Testis (tissue), 2 donors: ENCODE measurements at regions not wholly inside any gene's neighbourhood (a gene's known extent, or its start where the extent isn't known, plus 50 kb on each side); places are given as distances from the start of the nearest gene placed in this dataset.

Source experiments
- CTCF ChIP-seq, 3 experiments: fragments of 450-650 bp in 2 of 3; fragments of 200-600 bp in 1 of 3; sonication (generic) in 1 of 3; IDR thresholded peaks; one replicate each; pipeline ENCODE4 v1.5.1; 2016 to 2019; ENCODE audit warnings: antibody characterized with exemption in 3 of 3, mild to moderate bottlenecking in 2 of 3, moderate library complexity in 1 of 3
- POLR2A ChIP-seq: fragments of 450-650 bp; IDR thresholded peaks from one replicate; pipeline ENCODE4 v1.6.1; 2017; ENCODE audit warnings: antibody characterized with exemption, mild to moderate bottlenecking, moderate library complexity

DNA sequence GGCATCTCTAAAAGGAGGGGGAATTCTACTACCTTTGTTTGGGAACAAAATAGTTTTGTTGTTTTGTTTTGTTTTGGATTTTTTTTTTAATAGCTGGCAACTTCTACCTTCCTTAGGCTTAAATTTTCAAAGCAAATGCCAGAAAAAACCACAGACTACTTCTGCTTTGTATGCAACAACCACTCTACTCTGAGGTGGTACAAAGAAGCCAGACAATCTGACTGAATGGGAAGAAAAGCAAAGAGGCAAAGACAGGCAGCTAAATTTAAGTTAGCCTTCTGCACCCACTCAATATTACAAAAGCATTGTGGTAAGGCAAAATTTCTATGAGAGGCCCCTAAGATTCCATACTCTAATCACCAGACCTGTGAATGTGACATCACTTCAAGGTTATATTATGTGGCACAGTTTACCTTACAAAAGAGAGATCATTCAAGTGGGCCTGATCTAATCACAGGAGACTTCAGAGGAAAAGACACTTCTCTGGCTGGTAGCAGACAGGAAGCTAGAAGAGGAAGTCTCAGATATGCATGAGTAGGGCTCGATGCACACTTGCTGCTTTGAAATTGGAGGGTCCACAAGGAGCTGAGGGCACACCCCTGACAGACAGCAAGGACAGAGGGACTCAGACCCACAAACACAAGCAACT is 566.6 kb downstream of the RPS29 start:
- no peak for TF ChIP-seq CTCF (IDR thresholded peaks at IDR 0.05)
- no peak for TF ChIP-seq POLR2A
